T-cell (primary cell): ENCODE measurements at regions not wholly inside any gene's neighbourhood (a gene's known extent, or its start where the extent isn't known, plus 50 kb on each side); places are given as distances from the start of the nearest gene placed in this dataset.

Experiments
- ATAC-seq, 4 experiments: fragments of 200-7000 bp in 3 of 4; fragments of 150-1000 bp in 1 of 4; cut with Tn5 transposase; replicated peaks in 1 of 4; 1 replicate in 3 of 4; 2 replicates in 1 of 4; pipeline ENCODE4 v1.10.0; 2021; ENCODE audit warnings: moderate library complexity in 3 of 4, mild to moderate bottlenecking in 2 of 4, moderate number of reproducible peaks in 1 of 4
- CTCF ChIA-PET, 2 donors: fragments of 300-600 bp; sonication (Branson Sonifier 250); formaldehyde crosslinking; loops; one replicate each; lab custom pipeline; 2022; ENCODE audit warnings: antibody characterized with exemption in 2 of 2; lab: Charles Lee
- POLR2A ChIA-PET, 2 donors: fragments of 300-600 bp; sonication (Branson Sonifier 250); formaldehyde crosslinking; loops; one replicate each; lab custom pipeline; 2022; ENCODE audit warnings: antibody characterized with exemption in 2 of 2; lab: Charles Lee
- DNase-seq, 35 experiments: peaks; one replicate each; pipeline versions ENCODE4 v3.0.0 to v3.0.0-alpha.2; 2013 to 2023
- H3K27ac ChIP-seq: one replicate; pipeline ENCODE4 v1.5.1; 2013; ENCODE audit warnings: low read length
- H3K27me3 ChIP-seq, 2 experiments: replicated peaks in 1 of 2; 1 replicate in 1 of 2; 2 replicates in 1 of 2; pipeline versions ENCODE4 v1.6.1 to v1.7.0; 2013; ENCODE audit warnings: low read length in 1 of 2, mixed read lengths in 1 of 2; ENCODE audit not compliant: control insufficient read depth in 2 of 2, insufficient read depth in 2 of 2; ENCODE audit errors: extremely low read depth in 1 of 2
- H3K36me3 ChIP-seq, 2 donors: 1 replicate in 1 of 2; 2 replicates in 1 of 2; pipeline versions ENCODE4 v1.6.1 to v1.7.0; 2013; ENCODE audit warnings: low read length in 1 of 2; ENCODE audit not compliant: control insufficient read depth in 2 of 2, insufficient read depth in 1 of 2; ENCODE audit errors: extremely low read depth in 1 of 2
- H3K4me1 ChIP-seq, 2 experiments: 1 replicate in 1 of 2; 2 replicates in 1 of 2; pipeline versions ENCODE4 v1.6.1 to v1.7.0; 2013; ENCODE audit warnings: low read length in 2 of 2, mixed read lengths in 1 of 2; ENCODE audit not compliant: insufficient read depth in 2 of 2, control insufficient read depth in 1 of 2; ENCODE audit errors: extremely low read depth in 1 of 2
- H3K4me3 ChIP-seq, 2 donors: 1 replicate in 1 of 2; 2 replicates in 1 of 2; pipeline versions ENCODE4 v1.5.1 to v1.7.0; 2013; ENCODE audit warnings: mild to moderate bottlenecking in 2 of 2, low read length in 1 of 2, moderate library complexity in 1 of 2; ENCODE audit not compliant: control insufficient read depth in 1 of 2; ENCODE audit errors: extremely low read depth in 1 of 2
- H3K9me3 ChIP-seq: 2 replicates; pipeline ENCODE4 v1.7.0; 2013
- H3K27ac Mint-ChIP-seq, 2 donors: one replicate each; pipeline ENCODE4 v1.8.0; 2020 to 2021; ENCODE audit warnings: mild to moderate bottlenecking in 2 of 2, mixed read lengths in 2 of 2
- H3K27me3 Mint-ChIP-seq, 2 donors: one replicate each; pipeline ENCODE4 v1.8.0; 2021 to 2022; ENCODE audit warnings: mixed read lengths in 2 of 2
- H3K36me3 Mint-ChIP-seq: one replicate; pipeline ENCODE4 v1.8.0; 2021; ENCODE audit warnings: mixed read lengths
- H3K4me1 Mint-ChIP-seq, 3 donors: one replicate each; pipeline ENCODE4 v1.8.0; 2020 to 2022; ENCODE audit warnings: mixed read lengths in 3 of 3, mild to moderate bottlenecking in 1 of 3
- H3K4me3 Mint-ChIP-seq, 3 donors: one replicate each; pipeline ENCODE4 v1.8.0; 2020 to 2022; ENCODE audit warnings: mild to moderate bottlenecking in 3 of 3, mixed read lengths in 3 of 3, moderate library complexity in 3 of 3
- H3K9me3 Mint-ChIP-seq, 3 donors: one replicate each; pipeline ENCODE4 v1.8.0; 2020 to 2022; ENCODE audit warnings: mixed read lengths in 3 of 3
- WGBS: methylation state at CpG from one replicate; pipeline ENCODE4 v1.1.5; 2013; ENCODE audit warnings: missing lambda C conversion rate; ENCODE audit not compliant: insufficient coverage; 5-methylcytosine and 5-hydroxymethylcytosine counted together

GRCh38 chr5:6818594-6819511 lies 105.6 kb downstream of the TENT4A start:
- ATAC-seq: no peak

GRCh38 chr5:6819521-6819920 lies 106.3 kb downstream of the TENT4A start:
- WGBS: 43% methylated on average over 2 of the region's 6 CpGs
- no peak overlapping the region for H3K27ac ChIP-seq
- Mint-ChIP-seq H3K36me3 (peaks cover 6% of the 10 kb centered on the region), H3K27me3 (peaks cover 26 to 31% of the 10 kb centered on the region in 2 donors), H3K4me3 (no peak overlapping the region), H3K27ac (no peak overlapping the region), H3K4me1 (peaks cover 0 to 6% (median 0%) of the 10 kb centered on the region in 3 donors), H3K9me3 (peaks cover 8 to 19% (median 9%) of the 10 kb centered on the region in 3 donors)
- no peaks in the 10 kb centered on the region for H3K36me3 ChIP-seq
- H3K4me1 ChIP-seq: no peaks in the 10 kb centered on the region
- ATAC-seq (no peak), DNase-seq (no peak)
- H3K27me3 ChIP-seq: peaks cover 0 to 16% of the 10 kb centered on the region in 2 experiments
- ChIA-PET POLR2A (no interaction called here), CTCF (interaction anchor here in 1 of 2 donors (0.7 to 1.2 kb wide), 2 partner anchors 9 to 927 kb away, joined by 3 to 4 read pairs; no protein-coding TSS in a partner anchor)
- H3K9me3 ChIP-seq: no peaks in the 10 kb centered on the region
- no peak overlapping the region for H3K4me3 ChIP-seq

More at GRCh38 chr5:6818594-6819511, 105.6 kb downstream of the TENT4A start:
- Histone ChIP-seq H3K27me3 (peaks cover 0 to 16% of the 10 kb centered on the region in 2 experiments), H3K9me3 (no peaks in the 10 kb centered on the region), H3K4me3 (no peak overlapping the region), H3K36me3 (no peaks in the 10 kb centered on the region), H3K4me1 (no peaks in the 10 kb centered on the region), H3K27ac (no peak overlapping the region)
- Mint-ChIP-seq H3K27me3 (peaks cover 23 to 27% of the 10 kb centered on the region in 2 donors), H3K4me3 (no peak overlapping the region), H3K36me3 (peaks cover 6% of the 10 kb centered on the region), H3K4me1 (peaks cover 0 to 6% (median 0%) of the 10 kb centered on the region in 3 donors), H3K9me3 (peaks cover 8 to 19% (median 9%) of the 10 kb centered on the region in 3 donors), H3K27ac (no peak overlapping the region)
- CTCF ChIA-PET: interaction anchor here in 1 of 2 donors (0.6 to 0.7 kb wide), 2 partner anchors 887 to 927 kb away, joined by 3 read pairs; no protein-coding TSS in a partner anchor
- DNase-seq: no peak
- WGBS: 93% methylated on average over 7 of the region's 14 CpGs
- POLR2A ChIA-PET: no interaction called here

- Mint-ChIP-seq H3K4me3 (no peak overlapping the region), H3K27ac (no peak overlapping the region), H3K9me3 (peaks cover 8 to 19% (median 9%) of the 10 kb centered on the region in 3 donors), H3K27me3 (peaks cover 26 to 31% of the 10 kb centered on the region in 2 donors), H3K4me1 (peaks cover 0 to 6% (median 0%) of the 10 kb centered on the region in 3 donors), H3K36me3 (peaks cover 6% of the 10 kb centered on the region)
- Histone ChIP-seq H3K9me3 (no peaks in the 10 kb centered on the region), H3K27ac (no peak overlapping the region), H3K36me3 (no peaks in the 10 kb centered on the region), H3K4me3 (no peak overlapping the region), H3K4me1 (no peaks in the 10 kb centered on the region), H3K27me3 (peaks cover 0 to 16% of the 10 kb centered on the region in 2 experiments)
- ChIA-PET CTCF (interaction anchor here in 1 of 2 donors (1.2 kb wide), 1 partner anchor 8 kb away, joined by 4 read pairs; no protein-coding TSS in a partner anchor), POLR2A (no interaction called here)
- WGBS: 15% methylated on average over 5 of the region's 12 CpGs
- DNase-seq (peak in 25 of 35 experiments; percentile 5 to 58 (median 22)), ATAC-seq (peak in 1 of 4 experiments; percentile 40)
Measured at GRCh38 chr5:6820851-6821479, 107.7 kb downstream of the TENT4A start.

GRCh38 chr5:6822068-6822467 lies 108.8 kb downstream of the TENT4A start:
- H3K36me3 Mint-ChIP-seq: peaks cover 6% of the 10 kb centered on the region
- POLR2A ChIA-PET: no interaction called here

GRCh38 chr5:6822556-6823343 lies 109.5 kb downstream of the TENT4A start:
- Histone ChIP-seq H3K27ac (no peak overlapping the region), H3K9me3 (no peaks in the 10 kb centered on the region), H3K4me1 (peaks cover 0 to 4% of the 10 kb centered on the region in 2 experiments), H3K36me3 (no peaks in the 10 kb centered on the region), H3K4me3 (no peak overlapping the region), H3K27me3 (peaks cover 0 to 13% of the 10 kb centered on the region in 2 experiments)
- Mint-ChIP-seq H3K36me3 (peaks cover 6% of the 10 kb centered on the region), H3K9me3 (peaks cover 8 to 19% (median 9%) of the 10 kb centered on the region in 3 donors), H3K27me3 (peaks cover 23 to 26% of the 10 kb centered on the region in 2 donors), H3K27ac (no peak overlapping the region), H3K4me3 (no peak overlapping the region), H3K4me1 (peaks cover 4 to 12% (median 5%) of the 10 kb centered on the region in 3 donors)
- 75% methylated on average over 24 of the region's 27 CpGs for WGBS
- ATAC-seq (no peak), DNase-seq (no peak)
- CTCF ChIA-PET: no interaction called here
- POLR2A ChIA-PET: no interaction called here

More at GRCh38 chr5:6822068-6822467, 108.8 kb downstream of the TENT4A start:
- Mint-ChIP-seq H3K9me3 (peaks cover 8 to 19% (median 9%) of the 10 kb centered on the region in 3 donors), H3K4me3 (no peak overlapping the region), H3K27me3 (peaks cover 25 to 26% of the 10 kb centered on the region in 2 donors), H3K4me1 (peaks cover 0 to 6% (median 0%) of the 10 kb centered on the region in 3 donors), H3K27ac (no peak overlapping the region)
- 92% methylated on average over 6 of the region's 8 CpGs for WGBS
- Histone ChIP-seq H3K27ac (no peak overlapping the region), H3K9me3 (no peaks in the 10 kb centered on the region), H3K4me3 (no peak overlapping the region), H3K4me1 (no peaks in the 10 kb centered on the region), H3K36me3 (no peaks in the 10 kb centered on the region), H3K27me3 (peaks cover 0 to 13% of the 10 kb centered on the region in 2 experiments)
- DNase-seq (no peak), ATAC-seq (no peak)
- CTCF ChIA-PET: no interaction called here
